K562 (cell line): ENCODE measurements at regions not wholly inside any gene's neighbourhood (a gene's known extent, or its start where the extent isn't known, plus 50 kb on each side); places are given as distances from the start of the nearest gene placed in this dataset.

ENCODE experiments used
- ATAC-seq: fragments of 200-7000 bp; cut with Tn5 transposase; 3 replicates; pipeline ENCODE4 v1.9.1; 2020; ENCODE audit warnings: moderate library complexity
- BruUV-seq: library from RNA; stranded (reverse); fragments of 400-500 nt; replicated peaks from 2 replicates; lab custom pipeline; 2021; lab: Mats Ljungman, UMichigan
- CTCF ChIA-PET: fragments of 300-600 bp; formaldehyde crosslinking; extraction: SDS; loops from one replicate; lab custom pipeline; 2021; ENCODE audit warnings: low intra/inter-chr PET ratio; lab: Yijun Ruan, JAX
- POLR2A ChIA-PET: fragments of 300-600, 350-650 bp; sonication (Branson Sonifier 250); formaldehyde crosslinking; extraction: SDS; loops from one replicate; lab custom pipeline; 2021; ENCODE audit warnings: antibody characterized with exemption, inconsistent platforms; lab: Yijun Ruan, JAX
- DNase-seq, 4 experiments: peaks; one replicate each; pipeline versions ENCODE4 v3.0.0 to v3.0.0-alpha.2; 2011 to 2018; ENCODE audit warnings: low spot score in 3 of 4, mixed read lengths in 3 of 4; ENCODE audit errors: extremely low read depth in 1 of 4
- FAIRE-seq: peaks from 2 replicates; lab custom pipeline; 2011; peaks lifted over from hg19 to GRCh38; lab: Jason Lieb, UNC
- H2AFZ ChIP-seq: 2 replicates; pipeline ENCODE4 v1.6.0; 2011; ENCODE audit warnings: low read depth, low read length, control low read depth, inconsistent platforms
- H3K27ac ChIP-seq: fragments of 200-600 bp; 3 replicates; pipeline ENCODE4 v1.8.0; 2011; ENCODE audit warnings: low read depth, mild to moderate bottlenecking, control low read depth, inconsistent platforms, low read length, moderate library complexity, mixed read lengths; ENCODE audit errors: extremely low read depth
- H3K27me3 ChIP-seq, 2 experiments: fragments of 300-600 bp in 1 of 2; 2 replicates in 1 of 2; 3 replicates in 1 of 2; pipeline versions ENCODE4 v1.6.0 to v1.8.0; 2011; ENCODE audit warnings: inconsistent platforms in 2 of 2, low read length in 2 of 2, mild to moderate bottlenecking in 1 of 2, mixed read lengths in 1 of 2, moderate library complexity in 1 of 2; ENCODE audit not compliant: control insufficient read depth in 2 of 2, insufficient read depth in 2 of 2
- H3K36me3 ChIP-seq: fragments of 300-600 bp; 3 replicates; pipeline ENCODE4 v1.8.0; 2011; ENCODE audit warnings: mild to moderate bottlenecking, low read length, inconsistent platforms; ENCODE audit not compliant: control insufficient read depth, insufficient read depth
- H3K4me1 ChIP-seq, 2 experiments: fragments of 200-600 bp in 1 of 2; replicated peaks in 1 of 2; 2 replicates in 1 of 2; 3 replicates in 1 of 2; pipeline versions ENCODE4 v1.5.1 to v1.8.0; 2011; ENCODE audit warnings: inconsistent platforms in 2 of 2, low read length in 2 of 2, mild to moderate bottlenecking in 1 of 2, mixed read lengths in 1 of 2, moderate library complexity in 1 of 2; ENCODE audit not compliant: control insufficient read depth in 2 of 2, insufficient read depth in 2 of 2
- H3K4me2 ChIP-seq: 2 replicates; pipeline ENCODE4 v1.6.1; 2011; ENCODE audit warnings: low read length, control low read depth, inconsistent platforms, mixed read lengths; ENCODE audit not compliant: insufficient read depth
- H3K4me3 ChIP-seq: fragments of 200-600 bp; sonication (generic), shearing (Covaris generic); 2 replicates; pipeline ENCODE4 v1.5.1; 2016; ENCODE audit warnings: control low read depth, inconsistent platforms
- H3K79me2 ChIP-seq: fragments of 200-600 bp; 3 replicates; pipeline ENCODE4 v1.8.0; 2011; ENCODE audit warnings: low read length, inconsistent platforms; ENCODE audit not compliant: control insufficient read depth, insufficient read depth
- H3K9ac ChIP-seq, 2 experiments: 2 replicates each; pipeline versions ENCODE4 v1.6.0 to v1.6.1; 2011; ENCODE audit warnings: low read depth in 2 of 2, low read length in 2 of 2, control low read depth in 1 of 2, inconsistent platforms in 1 of 2, mild to moderate bottlenecking in 1 of 2, mixed read lengths in 1 of 2; ENCODE audit not compliant: insufficient read depth in 1 of 2
- H3K9me1 ChIP-seq: one replicate; pipeline ENCODE4 v1.6.0; 2011; ENCODE audit warnings: inconsistent platforms, mild to moderate bottlenecking, low read length, moderate library complexity; ENCODE audit not compliant: control insufficient read depth, insufficient read depth
- H3K9me3 ChIP-seq: replicated peaks from 2 replicates; pipeline ENCODE4 v1.5.1; 2011; ENCODE audit warnings: low read depth, low read length, inconsistent platforms; ENCODE audit not compliant: control insufficient read depth, insufficient read depth
- H4K20me1 ChIP-seq: replicated peaks from 2 replicates; pipeline ENCODE4 v1.6.1; 2011; ENCODE audit warnings: low read length, inconsistent platforms, mixed read lengths; ENCODE audit not compliant: control insufficient read depth, insufficient read depth
- ATF1 ChIP-seq, 2 experiments: fragments of 450-650 bp in 1 of 2; IDR thresholded peaks; 2 replicates each; pipeline ENCODE4 v1.6.1; 2016; ENCODE audit warnings: missing compliant biosample characterization in 1 of 2, missing genetic modification characterization in 1 of 2
- CREB3L1 ChIP-seq: fragments of 450-650 bp; IDR thresholded peaks from 2 replicates; pipeline ENCODE4 v1.6.1; 2014; ENCODE audit warnings: low read depth, mild to moderate bottlenecking, moderate library complexity, borderline replicate concordance
- E2F1 ChIP-seq: sonication (generic); formaldehyde crosslinking; IDR thresholded peaks from 2 replicates; pipeline ENCODE4 v1.8.1; 2023; ENCODE audit warnings: mild to moderate bottlenecking, missing genetic modification reagents, moderate library complexity
- GATAD2A ChIP-seq: fragments of 450-650 bp; IDR thresholded peaks from 2 replicates; pipeline ENCODE4 v1.6.1; 2017
- KHSRP ChIP-seq: fragments of 450-650 bp; IDR thresholded peaks from 2 replicates; pipeline ENCODE4 v1.6.1; 2017
- PHB ChIP-seq: fragments of 250-450 bp; sonication (Bioruptor Pico); IDR thresholded peaks from 2 replicates; pipeline ENCODE4 v1.5.0; 2021
- RUNX1 ChIP-seq: sonication (generic); IDR thresholded peaks from 2 replicates; pipeline ENCODE4 v1.6.1; 2016; ENCODE audit warnings: antibody characterized with exemption, low read depth
- SIRT6 ChIP-seq: IDR thresholded peaks from one replicate; pipeline ENCODE4 v1.6.1; 2012; ENCODE audit warnings: low read depth, mild to moderate bottlenecking, control low read depth, inconsistent platforms, low read length, moderate library complexity
- ZNF561 ChIP-seq: fragments of 450-650 bp; formaldehyde crosslinking; conservative IDR thresholded peaks from 2 replicates; pipeline ENCODE4 v1.4.0; 2020; ENCODE audit warnings: mild to moderate bottlenecking, moderate library complexity
- WGBS: fragments of 100-300 bp; shearing (Covaris generic); methylation state at CpG from one replicate; pipeline ENCODE4 v1.1.6; 2016; ENCODE audit warnings: low coverage, mixed read lengths; ENCODE audit not compliant: insufficient coverage; ENCODE audit errors: missing lambda C conversion rate; 5-methylcytosine and 5-hydroxymethylcytosine counted together
- in situ Hi-C: fragments of 300-500 bp; cut with MboI; formaldehyde crosslinking; loops from 4 replicates; pipeline ENCODE4 v1.15.0; 2018; ENCODE audit warnings: inconsistent platforms, mixed read lengths
- intact Hi-C: fragments of 100-400 bp; cut with micrococcal nuclease; formaldehyde crosslinking; loops from 2 replicates; pipeline ENCODE4 v1.14.2; 2022
- TF ChIP-seq, protein P1 (sequence below): fragments of 450-650 bp; formaldehyde crosslinking; IDR thresholded peaks from 2 replicates; pipeline ENCODE4 v1.4.0; 2022; ENCODE audit warnings: mild to moderate bottlenecking, moderate library complexity

- TF ChIP-seq SIRT6 = no peak
These were observed 206.1 kb upstream of the ZFHX3 start (continued) for GRCh38 chr16:73253922-73254480.

DNA sequence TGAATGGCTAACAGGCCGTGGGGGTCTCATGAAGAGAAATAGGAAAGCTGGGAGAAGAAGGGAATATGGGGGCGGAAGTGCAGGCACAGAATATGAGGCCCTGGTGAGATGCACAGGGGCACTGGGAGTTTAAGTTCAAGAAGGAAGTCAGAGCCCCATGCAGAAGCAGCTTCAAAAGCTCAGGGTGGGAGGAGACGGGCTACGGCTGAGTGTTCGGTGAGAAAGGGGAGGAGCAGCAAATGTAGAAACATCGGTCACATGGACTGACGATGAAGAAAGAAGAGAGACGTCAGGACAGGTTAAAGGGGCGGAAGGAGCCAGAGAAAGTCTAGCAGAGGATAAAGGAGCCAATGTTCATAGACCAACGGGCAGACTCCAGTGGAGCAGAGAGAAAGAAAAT, 204.5 kb upstream of the ZFHX3 start:
- Histone ChIP-seq H3K27me3 (no peaks in the 10 kb centered on the region), H3K4me3 (no peak overlapping the region), H3K9me1 (no peaks in the 10 kb centered on the region), H3K4me2 (no peak overlapping the region), H3K9ac (no peak overlapping the region), H3K9me3 (no peaks in the 10 kb centered on the region; the same call in 1 of the 2 replicates), H3K36me3 (no peaks in the 10 kb centered on the region), H4K20me1 (no peaks in the 10 kb centered on the region), H3K79me2 (no peaks in the 10 kb centered on the region), H3K27ac (no peak overlapping the region), H3K4me1 (no peaks in the 10 kb centered on the region), H2AFZ (no peak overlapping the region)
- DNase-seq (no peak), FAIRE-seq (no peak), ATAC-seq (no peak)
- 2% methylated on average over 9 of the region's 10 CpGs for WGBS
- no TSS peak for BruUV-seq
- POLR2A ChIA-PET = no interaction called here
- in situ Hi-C loops = no loop called here
- CTCF ChIA-PET = interaction anchor here (0.7 kb wide), 1 partner anchor 21 kb away, joined by 4 read pairs; no protein-coding TSS in a partner anchor
- intact Hi-C loops = no loop called here
- TF ChIP-seq, protein P1, sequence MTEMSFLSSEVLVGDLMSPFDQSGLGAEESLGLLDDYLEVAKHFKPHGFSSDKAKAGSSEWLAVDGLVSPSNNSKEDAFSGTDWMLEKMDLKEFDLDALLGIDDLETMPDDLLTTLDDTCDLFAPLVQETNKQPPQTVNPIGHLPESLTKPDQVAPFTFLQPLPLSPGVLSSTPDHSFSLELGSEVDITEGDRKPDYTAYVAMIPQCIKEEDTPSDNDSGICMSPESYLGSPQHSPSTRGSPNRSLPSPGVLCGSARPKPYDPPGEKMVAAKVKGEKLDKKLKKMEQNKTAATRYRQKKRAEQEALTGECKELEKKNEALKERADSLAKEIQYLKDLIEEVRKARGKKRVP (CRISPR knock-in tag) = no peak
- TF ChIP-seq RUNX1 (no peak), PHB (CRISPR knock-in tag) (no peak), ATF1 (CRISPR knock-in tag; IDR thresholded peaks at IDR 0.05) (no peak), ATF1 (tag; IDR thresholded peaks at IDR 0.05) (no peak), E2F1 (CRISPR knock-in tag) (no peak), ZNF561 (CRISPR knock-in tag) (no peak), GATAD2A (no peak), KHSRP (no peak), CREB3L1 (no peak)
